AG04449 (cell line): ENCODE measurements at regions not wholly inside any gene's neighbourhood (a gene's known extent, or its start where the extent isn't known, plus 50 kb on each side); places are given as distances from the start of the nearest gene placed in this dataset.

Source experiments
- CTCF ChIA-PET: fragments of 350-600 bp; formaldehyde crosslinking; extraction: SDS; loops from one replicate; lab custom pipeline; 2021; ENCODE audit warnings: antibody characterized with exemption; lab: Yijun Ruan, JAX
- POLR2A ChIA-PET: fragments of 400-600, 350-600 bp; formaldehyde crosslinking; extraction: SDS; loops from one replicate; lab custom pipeline; 2020; ENCODE audit warnings: antibody characterized with exemption, inconsistent platforms; lab: Yijun Ruan, JAX
- DNase-seq: peaks from one replicate; pipeline ENCODE4 v3.0.0-alpha.2; 2010; ENCODE audit warnings: low read depth, low spot score
- H3K4me3 ChIP-seq: 2 replicates; pipeline ENCODE4 v1.5.1; 2011; ENCODE audit warnings: low read depth, mild to moderate bottlenecking, control low read depth, low read length
- CTCF ChIP-seq: IDR thresholded peaks from one replicate; pipeline ENCODE4 v1.5.1; 2011; ENCODE audit warnings: mild to moderate bottlenecking, moderate library complexity, low read length, control low read depth, inconsistent platforms; ENCODE audit not compliant: insufficient read depth; ENCODE audit errors: missing control alignments

- H3K4me3 ChIP-seq = no peak overlapping the region
- no peak for DNase-seq
- ChIA-PET POLR2A (no interaction called here), CTCF (no interaction called here)
- TF ChIP-seq CTCF = no peak
Measured at GRCh38 chr9:20082406-20082805, 293.6 kb upstream of the SLC24A2 start.

DNA sequence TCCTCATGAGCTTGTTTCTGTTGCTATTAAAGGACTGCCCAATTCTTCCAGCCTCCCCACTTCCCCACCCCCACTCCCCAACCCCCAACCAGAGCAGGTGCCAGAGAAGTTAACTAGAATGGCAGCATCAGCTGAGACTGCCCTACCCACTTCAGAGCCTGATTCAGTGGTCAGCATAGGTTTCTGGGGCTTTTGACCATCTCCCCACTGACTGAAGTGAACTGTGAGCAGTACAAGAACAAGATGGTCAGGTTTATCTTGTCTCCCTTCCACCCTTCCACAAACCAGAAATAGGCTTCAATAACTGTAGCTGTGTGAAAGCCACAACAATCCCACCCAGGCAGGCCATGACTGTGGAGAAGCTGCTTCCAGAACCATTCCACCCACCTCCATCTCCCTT lies 289.4 kb upstream of the SLC24A2 start:
- CTCF ChIA-PET = no interaction called here
- no peak for TF ChIP-seq CTCF
- POLR2A ChIA-PET = no interaction called here
- no peak for DNase-seq
- no peak overlapping the region for H3K4me3 ChIP-seq

- CTCF ChIA-PET = no interaction called here
- DNase-seq = no peak
- no peak overlapping the region for H3K4me3 ChIP-seq
- no peak for TF ChIP-seq CTCF
- POLR2A ChIA-PET = no interaction called here
Measured at GRCh38 chr9:20074291-20074690, 285.5 kb upstream of the SLC24A2 start.

- CTCF ChIA-PET = no interaction called here
- H3K4me3 ChIP-seq = no peak overlapping the region
- POLR2A ChIA-PET = no interaction called here
- no peak for DNase-seq
- TF ChIP-seq CTCF = no peak
Measured at GRCh38 chr9:20070336-20070735, 281.5 kb upstream of the SLC24A2 start.

DNA sequence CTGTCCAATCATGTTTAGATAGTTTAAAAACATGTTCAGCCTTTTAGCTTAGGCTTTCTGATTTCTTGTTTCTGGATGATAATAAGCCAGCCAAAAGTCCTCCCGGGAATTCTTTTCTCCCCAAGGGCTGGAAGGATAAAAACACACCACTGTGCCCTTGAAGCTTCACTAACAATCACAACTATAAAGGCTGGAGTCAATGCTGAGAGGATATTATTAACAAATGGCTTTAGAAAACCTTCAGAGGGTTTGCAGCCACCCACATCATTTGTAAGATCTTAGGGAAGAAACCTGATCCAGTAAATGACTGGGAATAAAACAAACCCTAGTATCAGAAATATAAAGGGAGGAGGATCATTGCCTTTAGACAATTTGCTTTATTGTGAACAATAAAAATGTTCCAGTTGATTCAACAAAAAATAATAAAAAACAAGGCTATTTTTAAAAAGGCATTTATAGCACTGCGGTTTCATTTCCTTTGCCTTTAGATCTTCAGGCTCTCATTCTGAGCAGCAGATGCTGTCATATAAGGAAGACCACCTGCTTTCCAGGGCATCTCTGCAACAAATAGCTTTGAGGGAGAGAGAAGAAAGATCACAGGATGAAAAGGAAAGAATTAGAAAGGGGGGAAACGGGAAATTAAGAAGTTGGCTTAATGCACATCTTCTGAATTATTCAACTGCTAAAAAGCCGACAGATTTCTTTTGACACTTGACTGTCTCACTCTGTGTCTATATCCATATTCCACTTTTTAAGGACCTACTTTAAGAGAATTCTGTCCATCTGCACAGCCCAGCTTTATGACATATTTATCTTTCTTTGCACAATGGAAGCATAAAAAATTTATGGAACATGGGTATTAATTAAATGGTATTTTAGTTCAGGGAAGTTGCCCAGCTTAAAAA lies 277.2 kb upstream of the SLC24A2 start:
- no peak for TF ChIP-seq CTCF
- H3K4me3 ChIP-seq = no peak overlapping the region
- CTCF ChIA-PET = no interaction called here
- DNase-seq = no peak
- POLR2A ChIA-PET = no interaction called here

DNA sequence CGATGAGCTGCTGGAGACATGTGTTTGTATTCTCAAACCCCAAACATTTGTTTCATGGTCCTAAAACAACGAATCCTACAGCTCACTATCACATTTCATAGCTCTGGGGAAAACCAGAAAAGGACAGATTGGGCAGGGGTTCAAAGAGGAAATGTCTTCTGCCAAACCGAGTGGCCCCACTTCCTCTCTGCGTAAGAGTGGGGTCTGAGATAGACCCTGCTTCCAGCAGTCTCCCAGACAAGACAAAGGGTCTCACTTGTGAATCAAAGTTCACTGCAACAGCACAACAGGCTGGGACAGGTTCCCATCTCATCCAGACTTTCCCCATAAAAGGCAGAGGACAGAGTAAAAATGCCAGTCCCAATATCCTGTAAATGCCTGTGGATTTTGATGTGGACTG lies 276.2 kb upstream of the SLC24A2 start:
- no peak overlapping the region for H3K4me3 ChIP-seq
- CTCF ChIA-PET = no interaction called here
- TF ChIP-seq CTCF = no peak
- POLR2A ChIA-PET = no interaction called here
- DNase-seq = no peak
